ENCODE measurements at regions not wholly inside any gene's neighbourhood (a gene's known extent, or its start where the extent isn't known, plus 50 kb on each side); places are given as distances from the start of the nearest gene placed in this dataset.

DNA sequence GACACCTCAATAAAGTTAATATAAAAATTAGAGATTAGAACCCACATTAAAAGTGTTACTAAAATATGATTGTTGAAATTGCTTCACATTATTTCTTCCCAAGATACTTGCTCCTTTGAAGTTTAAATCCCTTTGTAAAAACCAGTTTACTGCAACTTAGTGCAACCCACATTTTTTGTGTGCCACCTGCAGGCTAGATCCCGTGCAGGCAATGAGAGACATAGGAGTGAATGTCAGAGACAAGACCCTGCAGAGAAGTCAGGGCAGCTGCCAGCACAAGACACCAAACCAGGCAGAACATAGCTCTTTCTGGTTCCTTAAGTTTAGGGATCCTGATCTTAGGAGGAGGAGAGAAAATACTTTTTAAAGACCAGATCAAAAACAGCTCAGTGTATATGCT, 142.8 kb upstream of the MTNR1B start:
- Mint-ChIP-seq H3K27me3 (ENCODE audit: low read depth in 2 of 2) (no peaks in the 10 kb centered on the region), H3K36me3 (no peaks in the 10 kb centered on the region), H3K27ac (no peak overlapping the region), H3K4me1 (peaks cover 0 to 5% of the 10 kb centered on the region in 2 donors), H3K4me3 (no peak overlapping the region), H3K9me3 (peaks cover 0 to 4% of the 10 kb centered on the region in 2 donors)
- 18% methylated on average over 1 of the region's 1 CpG for WGBS (ENCODE audit: insufficient coverage)
- TF ChIP-seq CTCF (IDR thresholded peaks at IDR 0.05), result no peak
- no peak overlapping the region for H3K4me3 ChIP-seq (ENCODE audit: low read length)
- no peak overlapping the region for H3K27ac ChIP-seq (ENCODE audit: low read length)
- H3K27me3 ChIP-seq (ENCODE audit: control insufficient read depth, insufficient read depth, low read length), result no peaks in the 10 kb centered on the region
- DNase-seq (no peak), ATAC-seq (no peak)
- no peaks in the 10 kb centered on the region for H3K9me3 ChIP-seq (ENCODE audit: control insufficient read depth, insufficient read depth, low read length)
- no peaks in the 10 kb centered on the region for H3K36me3 ChIP-seq (ENCODE audit: control insufficient read depth, insufficient read depth, low read length)
- intact Hi-C loops (cut with micrococcal nuclease), result no loop called here
- H3K4me1 ChIP-seq (ENCODE audit: control insufficient read depth, insufficient read depth, low read length), result no peaks in the 10 kb centered on the region

DNA sequence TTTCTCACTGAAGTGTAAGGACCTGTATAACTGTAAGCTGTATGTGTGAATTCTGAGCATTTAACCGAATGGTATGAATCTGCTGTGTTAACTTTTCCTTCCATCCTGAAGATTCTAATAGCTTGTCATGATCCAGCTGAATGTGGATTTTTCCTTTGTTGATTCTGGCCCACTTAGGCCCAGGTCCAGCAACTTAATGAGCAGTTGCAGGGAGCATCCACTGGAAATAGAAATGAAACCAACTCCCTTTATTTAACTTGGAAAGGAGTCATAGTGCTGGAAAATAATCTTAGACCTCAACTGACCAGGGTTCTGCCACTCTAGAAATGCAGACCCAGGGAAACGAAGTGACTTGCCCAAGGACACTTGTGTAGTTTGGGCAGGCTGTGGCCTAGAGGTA, 142.3 kb upstream of the MTNR1B start:
- WGBS (ENCODE audit: insufficient coverage), result 83% methylated on average over 2 of the region's 2 CpGs
- no peaks in the 10 kb centered on the region for H3K27me3 ChIP-seq (ENCODE audit: control insufficient read depth, insufficient read depth, low read length)
- H3K36me3 Mint-ChIP-seq, result no peaks in the 10 kb centered on the region
- no peaks in the 10 kb centered on the region for H3K4me1 ChIP-seq (ENCODE audit: control insufficient read depth, insufficient read depth, low read length)
- H3K4me3 ChIP-seq (ENCODE audit: low read length), result no peak overlapping the region
- intact Hi-C loops (cut with micrococcal nuclease), result no loop called here
- no peaks in the 10 kb centered on the region for H3K36me3 ChIP-seq (ENCODE audit: control insufficient read depth, insufficient read depth, low read length)
- DNase-seq (no peak), ATAC-seq (no peak)
- no peaks in the 10 kb centered on the region for H3K27me3 Mint-ChIP-seq (ENCODE audit: low read depth in 2 of 2)
- H3K27ac ChIP-seq (ENCODE audit: low read length), result no peak overlapping the region
- no peak overlapping the region for H3K27ac Mint-ChIP-seq
- TF ChIP-seq CTCF (IDR thresholded peaks at IDR 0.05), result no peak
- H3K4me3 Mint-ChIP-seq, result no peak overlapping the region
- peaks cover 0 to 5% of the 10 kb centered on the region in 2 donors for H3K4me1 Mint-ChIP-seq
- no peaks in the 10 kb centered on the region for H3K9me3 ChIP-seq (ENCODE audit: control insufficient read depth, insufficient read depth, low read length)
- peaks cover 0 to 2% of the 10 kb centered on the region in 2 donors for H3K9me3 Mint-ChIP-seq

GRCh38 chr11:92828556-92828955, 140.9 kb upstream of the MTNR1B start:
- ATAC-seq (no peak), DNase-seq (no peak)
- H3K27ac ChIP-seq (ENCODE audit: low read length), result no peak overlapping the region
- Mint-ChIP-seq H3K9me3 (no peaks in the 10 kb centered on the region), H3K27ac (no peak overlapping the region), H3K27me3 (ENCODE audit: low read depth in 2 of 2) (no peaks in the 10 kb centered on the region), H3K4me1 (peaks cover 0 to 5% of the 10 kb centered on the region in 2 donors), H3K4me3 (no peak overlapping the region), H3K36me3 (no peaks in the 10 kb centered on the region)
- no peaks in the 10 kb centered on the region for H3K36me3 ChIP-seq (ENCODE audit: control insufficient read depth, insufficient read depth, low read length)
- H3K4me3 ChIP-seq (ENCODE audit: low read length), result no peak overlapping the region
- 13% methylated on average over 2 of the region's 2 CpGs for WGBS (ENCODE audit: insufficient coverage)
- H3K27me3 ChIP-seq (ENCODE audit: control insufficient read depth, insufficient read depth, low read length), result no peaks in the 10 kb centered on the region
- no peaks in the 10 kb centered on the region for H3K9me3 ChIP-seq (ENCODE audit: control insufficient read depth, insufficient read depth, low read length)
- intact Hi-C loops (cut with micrococcal nuclease), result no loop called here
- no peak for TF ChIP-seq CTCF (IDR thresholded peaks at IDR 0.05)
- no peaks in the 10 kb centered on the region for H3K4me1 ChIP-seq (ENCODE audit: control insufficient read depth, insufficient read depth, low read length)

GRCh38 chr11:92829121-92829520, 140.3 kb upstream of the MTNR1B start:
- no peak for TF ChIP-seq CTCF (IDR thresholded peaks at IDR 0.05)
- H3K36me3 Mint-ChIP-seq, result no peaks in the 10 kb centered on the region
- no peaks in the 10 kb centered on the region for H3K27me3 Mint-ChIP-seq (ENCODE audit: low read depth in 2 of 2)
- H3K27ac ChIP-seq (ENCODE audit: low read length), result no peak overlapping the region
- no peaks in the 10 kb centered on the region for H3K4me1 ChIP-seq (ENCODE audit: control insufficient read depth, insufficient read depth, low read length)
- H3K27me3 ChIP-seq (ENCODE audit: control insufficient read depth, insufficient read depth, low read length), result no peaks in the 10 kb centered on the region
- H3K4me3 ChIP-seq (ENCODE audit: low read length), result no peak overlapping the region
- H3K27ac Mint-ChIP-seq, result no peak overlapping the region
- ATAC-seq (no peak), DNase-seq (no peak)
- no peaks in the 10 kb centered on the region for H3K36me3 ChIP-seq (ENCODE audit: control insufficient read depth, insufficient read depth, low read length)
- intact Hi-C loops (cut with micrococcal nuclease), result no loop called here
- no peak overlapping the region for H3K4me3 Mint-ChIP-seq
- H3K9me3 Mint-ChIP-seq, result no peaks in the 10 kb centered on the region
- WGBS (ENCODE audit: insufficient coverage), result 90% methylated on average over 3 of the region's 3 CpGs
- H3K4me1 Mint-ChIP-seq, result peaks cover 0 to 5% of the 10 kb centered on the region in 2 donors
- no peaks in the 10 kb centered on the region for H3K9me3 ChIP-seq (ENCODE audit: control insufficient read depth, insufficient read depth, low read length)
